RCC 7860 (cell line): ENCODE measurements at regions not wholly inside any gene's neighbourhood (a gene's known extent, or its start where the extent isn't known, plus 50 kb on each side); places are given as distances from the start of the nearest gene placed in this dataset.
"Not testable (repeated sequence)": the region's sequence is repeated elsewhere in the genome, so short reads cannot be mapped to it uniquely, and the experiment has no call there.

ENCODE experiments used
- DNase-seq: peaks from one replicate; pipeline ENCODE4 v3.0.0-alpha.2; 2015; ENCODE audit warnings: low spot score
- FAIRE-seq: peaks from 2 replicates; lab custom pipeline; 2012; peaks lifted over from hg19 to GRCh38; lab: Jason Lieb, UNC

DNA sequence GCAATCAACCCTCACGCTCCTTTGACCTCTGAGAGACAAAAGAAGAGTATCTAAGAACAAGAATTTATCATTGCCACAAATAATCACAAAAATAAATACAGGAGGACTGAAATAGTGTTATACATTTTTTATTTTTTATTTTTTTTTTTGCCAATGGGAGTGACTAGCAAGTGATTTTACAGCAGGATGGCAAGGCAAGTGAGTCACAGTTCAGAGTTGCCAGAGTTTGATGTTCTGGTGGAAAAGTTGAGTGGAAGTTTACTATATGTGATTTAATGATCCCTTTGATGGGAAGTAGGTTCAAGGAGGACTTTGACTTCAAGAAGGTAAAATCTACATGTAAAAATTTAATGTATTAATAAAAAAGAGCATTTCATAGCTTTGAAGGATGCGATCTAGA, 2691.4 kb downstream of the PCDH9 start:
- DNase-seq, result no peak

DNA sequence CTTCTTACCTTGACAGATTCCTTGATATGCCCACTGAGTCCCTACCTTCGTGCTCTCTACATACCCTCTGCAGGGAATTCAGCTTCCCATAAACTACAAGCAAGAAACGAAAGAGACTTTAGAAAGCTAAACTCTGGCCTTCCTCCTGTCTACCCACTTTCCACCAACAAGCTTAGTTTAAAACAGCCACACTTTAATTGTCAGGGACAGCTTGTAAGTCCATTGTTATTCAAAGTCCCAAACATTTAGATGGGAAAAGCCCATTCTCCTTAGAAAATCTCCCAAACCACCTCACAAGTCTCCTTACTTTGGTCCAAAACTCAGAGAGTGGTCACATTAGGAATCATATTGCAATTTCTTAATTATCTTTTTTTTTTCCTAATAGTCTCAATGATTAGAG, 2695.8 kb downstream of the PCDH9 start:
- DNase-seq, result no peak
- FAIRE-seq, result no peak

More for the DNA sequence above, 2691.4 kb downstream of the PCDH9 start:
- no peak for FAIRE-seq

DNA sequence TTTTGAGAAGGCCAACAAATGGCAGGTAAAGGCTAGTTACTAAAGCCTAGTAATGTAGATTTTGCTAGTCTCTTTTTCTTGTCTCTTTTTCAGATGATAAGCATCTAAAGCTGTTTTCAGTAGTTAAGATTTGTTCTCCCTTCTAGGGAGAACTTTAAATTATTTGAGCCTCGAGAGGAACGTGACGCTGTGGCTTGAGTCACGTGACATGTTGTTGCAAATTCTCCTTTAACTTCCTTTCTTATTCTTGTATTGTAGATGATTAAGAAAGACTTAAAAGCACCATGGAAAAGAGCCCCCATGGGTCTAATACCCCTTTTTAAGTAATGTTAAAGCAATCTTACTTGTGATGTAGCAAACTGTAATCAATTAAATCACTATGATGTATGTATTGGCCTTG, 2698.7 kb downstream of the PCDH9 start:
- DNase-seq (no peak), FAIRE-seq (no peak)

DNA sequence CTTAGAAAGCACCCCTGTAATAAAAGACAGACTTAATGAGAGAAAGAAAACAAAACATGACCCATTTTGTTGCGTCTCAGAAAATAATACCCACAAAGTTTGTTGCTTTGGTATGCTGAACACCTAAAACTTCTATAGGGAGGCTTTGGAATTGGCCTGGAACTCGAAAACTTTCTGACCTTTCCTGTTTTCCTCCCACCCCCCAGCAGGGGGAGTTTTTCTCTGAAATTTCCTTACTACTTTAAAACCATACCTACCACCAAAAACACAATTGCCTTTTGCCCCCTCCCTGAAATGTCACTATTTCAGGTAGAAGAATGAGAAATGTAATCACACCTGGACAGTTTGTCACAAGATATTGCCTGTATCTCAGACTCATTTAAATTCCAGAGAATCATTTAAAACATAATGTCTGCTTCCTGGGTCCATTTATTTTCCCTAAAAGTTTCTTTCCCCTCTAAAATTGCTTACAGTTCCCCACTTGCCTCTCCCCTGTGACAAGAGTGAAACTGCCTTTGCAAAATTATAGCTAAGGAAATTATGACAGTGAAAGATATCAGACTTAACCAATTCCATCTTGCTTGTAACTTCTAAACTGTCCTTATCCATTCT, 2700.2 kb downstream of the PCDH9 start:
- DNase-seq (no peak), FAIRE-seq (no peak)

DNA sequence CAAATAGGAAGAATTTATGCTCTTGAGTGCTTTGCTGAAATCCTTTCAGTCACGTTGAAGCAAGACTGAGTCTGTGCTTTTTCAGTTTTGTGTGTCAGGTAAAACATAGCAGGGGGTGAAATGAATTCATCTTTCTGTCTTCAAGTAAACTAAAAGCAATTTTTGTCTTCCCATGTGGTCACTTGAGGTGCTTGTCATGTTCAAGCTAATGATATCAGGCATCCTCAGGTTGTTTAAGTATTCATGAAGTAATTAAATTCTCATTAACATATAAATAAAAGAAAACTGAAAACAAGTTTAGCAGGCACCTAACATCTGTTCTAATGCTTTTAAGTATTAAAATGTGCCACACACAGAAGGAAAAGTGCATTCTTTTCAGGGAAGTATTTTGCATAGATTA, 2701.3 kb downstream of the PCDH9 start:
- FAIRE-seq (no peak), DNase-seq (no peak)

DNA sequence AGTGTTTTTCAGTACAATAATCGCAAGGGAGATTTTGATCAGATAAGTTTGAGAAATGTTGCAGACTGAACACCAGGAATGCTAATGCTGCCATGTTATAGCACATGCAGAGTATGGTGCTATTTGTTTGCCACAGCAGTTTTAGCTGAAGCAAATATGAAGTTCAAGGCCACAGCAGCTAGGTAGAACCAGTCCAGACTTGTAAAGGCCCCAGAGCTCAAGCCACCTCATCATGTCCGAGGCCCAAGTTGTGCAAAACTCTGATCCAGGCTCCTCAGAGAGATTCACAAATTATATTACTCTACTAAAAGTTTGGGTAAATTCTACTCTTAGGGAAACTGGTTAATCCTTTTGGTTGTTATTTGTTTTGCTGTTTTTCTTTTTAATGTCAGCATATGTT, 2702.6 kb downstream of the PCDH9 start:
- DNase-seq (no peak), FAIRE-seq (no peak)

DNA sequence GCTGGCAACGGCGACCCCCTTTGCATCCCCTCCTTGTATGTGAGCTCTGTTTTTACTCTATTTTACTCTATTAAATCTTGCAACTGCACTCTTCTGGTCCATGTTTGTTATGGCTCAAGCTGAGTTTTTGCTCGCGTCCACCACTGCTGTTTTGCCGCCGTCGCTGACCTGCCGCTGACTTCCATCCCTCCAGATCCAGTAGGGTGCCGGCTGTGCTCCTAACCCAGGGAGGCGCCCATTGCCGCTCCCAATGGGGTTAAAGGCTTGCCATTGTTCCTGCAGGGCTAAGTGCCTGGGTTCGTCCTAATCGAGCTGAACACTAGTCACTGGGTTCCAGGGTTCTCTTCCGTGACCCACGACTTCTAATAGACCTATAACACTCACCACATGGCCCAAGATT, 2704.4 kb downstream of the PCDH9 start:
- FAIRE-seq, result no peak

DNA sequence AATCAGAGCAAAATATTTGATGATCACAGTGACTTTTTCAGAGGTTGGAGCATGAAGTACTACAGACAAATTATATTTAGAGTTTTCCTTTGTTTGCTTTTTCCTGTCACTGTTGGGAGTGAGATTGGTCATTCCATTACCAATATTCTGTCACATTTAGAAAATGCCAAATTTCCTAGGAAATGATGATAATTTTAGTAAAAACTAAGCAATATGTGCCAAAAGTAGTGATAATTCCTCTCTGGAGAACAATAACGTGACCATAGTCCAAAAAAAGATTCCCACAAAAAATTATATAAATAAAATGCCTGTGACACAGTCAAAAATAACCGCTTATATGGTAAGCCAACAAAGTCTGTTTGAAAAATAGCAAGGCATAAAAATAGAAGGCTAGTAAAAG, 2719.4 kb downstream of the PCDH9 start:
- DNase-seq, result no peak
- FAIRE-seq, result no peak

More for the DNA sequence above, 2704.4 kb downstream of the PCDH9 start:
- no peak for DNase-seq

DNA sequence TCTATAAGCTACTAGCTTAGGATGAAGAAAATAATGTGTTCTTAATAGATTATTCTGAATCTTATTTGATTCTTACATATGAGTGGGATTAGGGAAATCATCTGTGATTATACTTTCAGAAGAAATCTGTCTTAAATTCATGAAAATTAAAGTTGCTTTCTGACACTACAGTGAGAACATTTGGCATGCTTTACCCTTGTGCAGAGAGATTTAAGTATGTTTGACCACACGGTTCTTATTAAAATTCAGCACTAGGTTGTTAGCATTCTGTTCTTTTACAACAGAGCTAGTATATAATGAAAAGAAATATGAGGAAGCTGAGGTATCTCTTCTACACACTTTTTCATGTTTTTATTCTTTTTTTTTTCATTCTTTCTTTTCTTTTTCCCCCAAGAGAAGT, 2723.9 kb downstream of the PCDH9 start:
- no peak for FAIRE-seq
- DNase-seq, result no peak

DNA sequence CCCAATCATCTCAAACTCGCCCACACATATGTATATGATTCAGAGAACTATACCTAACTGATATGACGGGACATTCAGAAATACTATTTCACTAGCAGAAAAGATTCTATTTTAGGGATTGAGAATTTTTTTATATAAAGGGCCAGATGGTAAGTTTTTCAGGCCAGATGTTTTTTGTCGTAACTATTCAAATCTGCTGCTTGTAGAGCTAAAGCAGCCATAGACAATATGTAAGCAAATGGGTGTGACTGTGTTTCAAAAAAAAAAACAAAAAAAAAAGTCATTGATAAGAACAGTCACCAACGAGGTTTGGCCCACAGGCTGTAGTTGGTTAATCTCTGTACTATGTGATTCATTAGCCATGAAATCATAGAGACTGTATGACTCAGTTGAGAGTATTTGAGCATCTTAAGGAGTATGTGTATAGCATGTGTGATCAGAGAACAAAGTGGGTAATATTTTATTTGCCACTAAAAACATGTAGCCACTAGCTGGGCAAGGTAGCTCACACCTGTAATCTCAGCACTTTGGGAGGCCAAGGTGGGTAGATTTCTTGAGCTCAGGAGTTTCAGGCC, 2724.7 kb downstream of the PCDH9 start:
- DNase-seq, result peak; percentile 25
- FAIRE-seq, result no peak

DNA sequence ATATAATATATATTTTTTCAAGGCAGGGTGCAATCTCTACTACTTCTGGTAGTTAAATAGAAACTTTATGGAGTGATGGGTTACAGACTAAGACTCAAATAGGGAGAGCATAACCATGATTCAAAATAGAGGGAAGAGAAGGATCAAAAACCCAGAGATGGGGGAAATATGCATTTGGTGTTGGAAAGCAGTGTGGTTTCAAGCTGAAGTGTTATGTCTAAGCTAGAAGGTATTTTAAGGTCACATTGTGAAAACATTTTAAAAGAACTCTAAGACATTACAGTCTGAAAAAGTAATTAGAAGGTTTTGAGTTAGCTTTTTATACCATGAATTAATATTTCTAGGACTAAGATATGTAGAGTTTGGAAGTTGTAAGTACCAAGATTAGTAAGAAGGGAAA, 2741.4 kb downstream of the PCDH9 start:
- FAIRE-seq (no peak), DNase-seq (no peak)

DNA sequence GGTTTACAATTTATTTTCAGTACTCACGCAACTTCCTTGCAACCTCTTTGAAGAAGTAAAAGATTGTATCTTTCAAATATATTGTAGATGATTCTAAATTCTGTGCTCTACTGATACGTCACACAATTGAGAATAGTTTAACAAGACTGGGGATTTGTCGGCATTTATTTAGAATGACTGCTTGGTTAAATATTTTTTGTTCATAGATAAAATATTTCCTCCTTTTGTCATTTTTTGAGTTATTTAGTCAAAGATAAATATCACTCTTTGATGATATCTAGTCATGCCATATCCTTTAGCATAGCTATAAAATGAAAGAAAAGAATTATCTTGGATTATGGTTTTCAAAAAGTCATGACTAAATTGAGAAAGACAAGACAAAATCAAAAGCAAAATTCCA, 2747.8 kb downstream of the PCDH9 start:
- DNase-seq, result no peak
- no peak for FAIRE-seq

DNA sequence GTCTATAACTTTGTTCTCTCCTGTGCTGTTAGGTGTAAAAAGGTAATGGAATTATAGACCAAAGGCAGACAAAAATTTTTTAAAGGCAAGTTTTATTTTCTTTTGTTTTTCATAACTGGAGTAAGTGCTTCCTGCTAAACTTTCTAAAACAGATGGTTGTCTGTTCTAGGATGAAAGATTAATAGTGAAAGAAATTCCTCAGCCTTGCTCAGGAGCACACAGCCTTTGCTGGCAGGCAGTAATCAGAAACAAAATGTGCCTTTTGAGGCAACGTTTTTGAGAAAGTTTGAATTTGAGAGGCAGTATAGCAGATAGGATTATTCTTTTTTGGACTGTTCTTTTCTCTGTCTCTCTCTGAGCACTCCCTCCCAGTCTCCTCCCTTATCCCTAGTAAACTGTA, 2749.5 kb downstream of the PCDH9 start:
- DNase-seq (no peak), FAIRE-seq (no peak)

DNA sequence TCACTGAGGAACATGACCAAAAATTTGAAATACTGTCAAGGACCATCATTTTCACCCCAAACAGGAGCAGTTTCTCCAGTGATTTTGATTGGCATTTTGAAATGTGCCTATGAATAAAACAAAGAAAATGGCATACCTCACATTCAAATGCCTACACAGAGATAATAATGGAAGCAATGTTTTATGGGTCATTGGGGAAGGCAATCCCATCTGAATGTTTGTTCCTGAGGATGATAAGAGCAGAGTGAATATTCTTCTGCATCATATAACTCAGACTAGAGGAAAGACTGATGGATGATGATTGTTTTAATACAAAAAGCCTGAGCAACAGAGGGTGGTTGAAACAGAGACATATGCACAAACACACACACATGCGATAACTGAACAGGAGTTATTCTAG, 2749.9 kb downstream of the PCDH9 start:
- DNase-seq (no peak), FAIRE-seq (no peak)

DNA sequence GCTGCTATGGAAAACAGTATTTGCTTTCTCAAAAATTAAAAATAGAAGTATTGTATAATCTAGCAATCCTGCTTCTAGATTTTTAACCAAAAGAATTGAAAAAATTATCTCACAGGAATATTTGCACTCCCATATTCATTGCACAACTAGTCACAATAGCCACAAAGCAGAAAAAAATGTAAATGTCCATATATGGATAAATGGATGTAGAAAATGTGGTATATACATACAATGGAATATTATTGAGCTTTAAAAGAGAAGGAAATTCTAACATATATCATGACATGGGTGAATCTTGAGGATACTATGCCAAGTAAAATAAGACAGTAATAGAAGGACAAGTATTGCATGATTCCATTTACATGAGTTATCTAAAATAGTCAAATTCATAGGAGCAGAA, 2753.0 kb downstream of the PCDH9 start:
- no peak for FAIRE-seq
- no peak for DNase-seq

DNA sequence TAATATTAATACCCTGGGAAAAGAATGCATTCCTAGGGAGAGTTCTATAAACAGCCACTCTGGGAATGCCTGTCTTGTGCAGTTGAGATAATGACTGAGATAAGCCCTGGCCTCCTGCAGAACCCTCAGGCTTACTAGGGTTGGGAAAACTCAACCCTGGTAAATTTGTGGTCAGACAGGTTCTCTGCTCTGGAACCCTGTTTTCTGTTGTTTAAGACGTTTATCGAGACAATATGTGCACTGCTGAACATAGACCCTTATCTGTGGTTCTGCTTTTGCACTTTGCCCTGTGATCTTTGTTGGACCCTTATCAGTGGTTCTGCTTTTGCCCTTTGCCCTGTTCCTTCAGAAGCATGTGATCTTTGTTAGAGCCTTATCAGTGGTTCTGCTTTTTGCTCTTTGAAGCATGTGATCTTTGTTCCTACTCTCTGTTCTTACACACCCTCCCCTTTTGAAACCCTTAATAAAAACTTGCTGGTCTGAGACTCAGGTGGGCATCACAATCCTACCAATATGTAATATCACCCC, 2754.0 kb downstream of the PCDH9 start:
- FAIRE-seq, DNase-seq: not testable (repeated sequence)

DNA sequence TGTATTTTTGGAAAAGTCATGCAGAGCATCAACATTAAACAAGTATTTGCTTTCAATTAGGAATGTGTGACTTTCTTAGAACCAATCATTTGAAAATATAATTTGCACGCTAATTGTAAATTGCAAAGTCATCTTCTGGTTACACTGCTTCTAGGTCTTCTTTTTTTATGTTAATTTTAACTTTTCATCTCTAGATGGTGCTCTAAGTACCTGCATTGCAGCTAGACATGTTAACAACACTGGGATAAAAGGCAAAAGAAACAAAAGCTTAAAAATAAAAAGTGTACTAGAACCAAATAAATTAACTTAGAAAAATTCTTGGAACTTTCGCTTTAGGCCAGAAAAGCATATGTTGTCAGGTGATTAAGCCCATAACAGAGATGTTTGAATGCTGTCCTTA, 2758.2 kb downstream of the PCDH9 start:
- FAIRE-seq (peak; percentile 51), DNase-seq (peak; percentile 48)

DNA sequence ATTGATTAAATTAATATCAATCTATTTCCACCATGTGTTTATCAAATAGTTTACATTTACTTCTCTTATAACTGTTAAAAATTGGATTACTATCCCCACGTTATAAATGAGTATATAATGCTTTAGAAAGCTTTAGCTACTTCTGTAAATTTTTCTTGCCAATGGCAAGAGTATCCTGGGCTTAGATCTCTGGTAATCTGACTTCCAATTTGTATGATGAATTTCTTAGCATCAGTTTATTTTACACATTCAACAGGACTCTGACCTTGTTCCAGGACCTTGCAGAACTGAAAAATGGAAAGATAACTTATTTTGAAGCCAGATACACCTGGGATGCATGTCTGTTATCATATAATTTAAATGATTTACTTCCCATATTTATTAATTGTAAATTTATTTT, 2759.4 kb downstream of the PCDH9 start:
- no peak for FAIRE-seq
- DNase-seq, result no peak

DNA sequence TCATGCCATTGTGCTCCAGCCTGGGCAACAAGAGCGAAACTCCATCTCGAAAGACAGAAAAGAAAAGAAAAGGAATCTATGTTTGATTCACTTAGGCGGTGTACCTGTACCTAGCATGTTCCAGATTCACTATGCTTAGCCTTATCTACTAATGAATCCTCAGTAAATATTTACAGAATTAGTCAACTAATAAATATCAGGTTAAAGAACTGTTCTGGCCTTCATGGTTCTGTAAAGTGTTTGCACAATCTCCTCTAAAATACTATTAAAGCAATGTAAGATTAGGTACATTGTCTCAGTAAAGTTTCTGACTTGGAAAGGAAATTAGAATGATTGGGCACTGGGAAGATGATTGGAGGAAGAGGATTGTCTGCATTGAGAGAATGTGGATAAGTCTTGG, 2770.4 kb downstream of the PCDH9 start:
- no peak for FAIRE-seq
- DNase-seq, result no peak

DNA sequence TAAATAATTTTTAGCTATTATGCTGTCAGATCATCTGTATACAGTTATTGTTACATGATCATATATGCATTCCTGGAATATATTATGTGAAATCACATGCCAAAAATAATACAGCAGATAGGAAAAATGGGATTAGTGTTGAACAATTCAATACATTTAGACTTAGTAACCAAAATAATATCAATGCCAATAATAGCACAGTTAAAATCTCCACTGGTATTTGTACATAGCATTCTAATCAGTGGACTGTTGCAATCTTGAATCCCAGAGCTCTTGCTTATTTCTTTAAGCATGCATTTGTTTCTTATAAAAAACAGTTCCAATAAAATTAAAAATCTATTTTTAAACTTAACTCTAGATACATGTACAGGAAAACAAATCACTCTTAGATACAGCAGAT, 2772.2 kb downstream of the PCDH9 start:
- no peak for DNase-seq
- FAIRE-seq, result no peak

DNA sequence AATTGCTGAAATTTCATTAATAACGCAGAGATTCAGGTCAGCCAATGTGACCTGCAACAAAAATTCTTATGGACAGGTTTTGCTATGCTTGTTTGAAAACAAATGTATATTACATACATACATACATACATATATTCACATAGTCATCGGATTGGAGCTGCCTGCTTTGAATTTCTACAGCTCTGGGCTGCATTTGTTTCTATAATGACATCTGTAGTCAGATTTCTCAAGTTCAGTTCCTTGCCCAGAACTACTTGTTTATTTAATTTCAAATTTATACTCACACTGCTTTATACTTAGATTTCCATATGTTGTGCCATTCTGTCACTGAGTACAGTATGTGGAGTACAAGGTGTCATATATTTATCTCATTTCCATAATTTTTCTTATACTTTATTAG, 2775.0 kb downstream of the PCDH9 start:
- no peak for FAIRE-seq
- no peak for DNase-seq

DNA sequence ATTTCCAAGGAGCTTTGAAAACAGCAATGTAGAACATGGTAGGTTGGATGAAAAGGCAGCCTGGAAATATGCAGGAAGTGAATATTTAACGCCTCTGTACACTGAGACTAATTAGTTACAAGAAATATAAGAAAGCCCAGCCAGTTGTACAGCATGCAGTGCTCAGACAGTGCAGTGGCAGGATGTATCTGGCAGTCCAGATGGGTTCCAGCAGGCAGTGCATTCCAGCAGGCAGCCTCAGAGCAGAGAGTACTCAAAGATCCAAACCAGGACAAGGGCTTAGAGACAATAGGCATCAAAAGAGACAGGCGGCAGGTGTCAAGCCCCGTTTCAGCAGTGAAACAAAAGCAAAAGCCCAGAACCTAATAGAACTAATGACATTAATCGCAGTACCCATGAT, 2776.3 kb downstream of the PCDH9 start:
- FAIRE-seq, result no peak
- DNase-seq, result no peak

DNA sequence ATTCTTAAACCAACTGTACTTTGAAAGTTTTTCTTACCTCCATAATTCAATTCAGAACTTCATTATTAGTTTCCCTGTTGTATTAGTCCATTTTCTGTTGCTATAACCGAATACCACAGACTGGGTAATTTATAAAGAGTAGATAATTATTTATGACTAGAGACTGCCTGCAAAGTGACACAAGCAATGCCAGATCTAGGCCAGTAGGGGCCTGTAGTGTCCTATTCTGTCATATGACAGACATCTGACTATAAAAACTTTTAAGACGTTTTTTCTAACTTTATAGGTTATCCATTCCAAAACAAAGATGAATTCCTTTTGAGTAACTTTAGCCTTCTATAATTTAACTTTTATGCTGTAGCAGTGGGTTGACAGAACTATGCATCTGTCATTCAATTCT, 2783.8 kb downstream of the PCDH9 start:
- DNase-seq, result no peak
- FAIRE-seq, result no peak
